Fibroblast of skin of abdomen (primary cell): ENCODE measurements at regions not wholly inside any gene's neighbourhood (a gene's known extent, or its start where the extent isn't known, plus 50 kb on each side); places are given as distances from the start of the nearest gene placed in this dataset.
A peak's percentile ranks its signal among the peaks of the same experiment; 100 is the strongest.
"Not testable (repeated sequence)": the region's sequence is repeated elsewhere in the genome, so short reads cannot be mapped to it uniquely, and the experiment has no call there.

Experiments used
- DNase-seq: peaks from one replicate; pipeline ENCODE4 v3.0.0-alpha.2; 2013

GRCh38 chr13:76335463-76335862 lies 550.7 kb downstream of the KCTD12 start:
- no peak for DNase-seq

GRCh38 chr13:76331943-76332712 lies 554.1 kb downstream of the KCTD12 start:
- DNase-seq, result peak; percentile 57

GRCh38 chr13:76330761-76331160 lies 555.4 kb downstream of the KCTD12 start:
- DNase-seq, result peak; percentile 60

- peak; percentile 7 for DNase-seq
These were observed 556.2 kb downstream of the KCTD12 start for GRCh38 chr13:76329866-76330580.

GRCh38 chr13:76329004-76329403 lies 557.2 kb downstream of the KCTD12 start:
- no peak for DNase-seq

- DNase-seq, result no peak
These were observed 559.9 kb downstream of the KCTD12 start for GRCh38 chr13:76326343-76326742.

- DNase-seq, result no peak
These were observed 566.3 kb downstream of the KCTD12 start for GRCh38 chr13:76319921-76320320.

- no peak for DNase-seq
These were observed 569.1 kb downstream of the KCTD12 start for GRCh38 chr13:76316998-76317527.

GRCh38 chr13:76314495-76314894 lies 571.7 kb downstream of the KCTD12 start:
- DNase-seq, result no peak

GRCh38 chr13:76307142-76307541 lies 579.1 kb downstream of the KCTD12 start:
- DNase-seq, result peak; percentile 12

GRCh38 chr13:76300688-76301087 lies 585.5 kb downstream of the KCTD12 start:
- no peak for DNase-seq

GRCh38 chr13:76297331-76297730 lies 588.9 kb downstream of the KCTD12 start:
- no peak for DNase-seq

- no peak for DNase-seq
These were observed 589.5 kb downstream of the KCTD12 start for GRCh38 chr13:76296751-76297150.

GRCh38 chr13:76295020-76295419 lies 591.2 kb downstream of the KCTD12 start:
- not testable (repeated sequence) for DNase-seq

GRCh38 chr13:76293751-76294150 lies 592.5 kb downstream of the KCTD12 start:
- peak; percentile 15 for DNase-seq

- DNase-seq, result peak; percentile 73
These were observed 592.9 kb downstream of the KCTD12 start for GRCh38 chr13:76293346-76293745.

- DNase-seq, result no peak
These were observed 593.5 kb downstream of the KCTD12 start for GRCh38 chr13:76292726-76293125.

- DNase-seq, result no peak
These were observed 594.2 kb downstream of the KCTD12 start for GRCh38 chr13:76292031-76292430.

GRCh38 chr13:76289558-76289957 lies 596.6 kb downstream of the KCTD12 start:
- no peak for DNase-seq

- peak; percentile 56 for DNase-seq
These were observed 600.0 kb downstream of the KCTD12 start for GRCh38 chr13:76286178-76286577.

GRCh38 chr13:76285463-76285862 lies 600.7 kb downstream of the KCTD12 start:
- no peak for DNase-seq

- DNase-seq, result not testable (repeated sequence)
These were observed 606.4 kb downstream of the KCTD12 start for GRCh38 chr13:76279766-76280165.

GRCh38 chr13:76271728-76272232 lies 614.4 kb downstream of the KCTD12 start:
- DNase-seq, result no peak

GRCh38 chr13:76268307-76268706 lies 617.9 kb downstream of the KCTD12 start:
- not testable (repeated sequence) for DNase-seq
